ENCODE measurements at regions not wholly inside any gene's neighbourhood (a gene's known extent, or its start where the extent isn't known, plus 50 kb on each side); places are given as distances from the start of the nearest gene placed in this dataset.

GRCh38 chr1:192418552-192419285 lies 101.9 kb downstream of the RGS21 start:
- Histone ChIP-seq H3K36me3 (no peaks in the 10 kb centered on the region), H3K9me3 (no peaks in the 10 kb centered on the region), H3K27ac (no peak overlapping the region), H3K4me1 (peaks cover 0 to 3% (median 0%) of the 10 kb centered on the region in 3 donors), H3K4me3 (no peak overlapping the region), H3K27me3 (no peaks in the 10 kb centered on the region)
- intact Hi-C loops (cut with DNase I), result no loop called here
- 95 to 96% methylated on average over 1 of the region's 1 CpG for WGBS, 2 donors
- ATAC-seq (no peak), DNase-seq (no peak), FAIRE-seq (no peak)
- no peak for TF ChIP-seq CTCF (IDR thresholded peaks at IDR 0.05)

GRCh38 chr1:192430644-192431043 lies 113.9 kb downstream of the RGS21 start:
- no peaks in the 10 kb centered on the region for H3K27me3 ChIP-seq
- no peak for ATAC-seq
- TF ChIP-seq CTCF (IDR thresholded peaks at IDR 0.05), result no peak
- no peak overlapping the region for H3K4me3 ChIP-seq
- no peaks in the 10 kb centered on the region for H3K4me1 ChIP-seq
- no peaks in the 10 kb centered on the region for H3K9me3 ChIP-seq
- no peak overlapping the region for H3K27ac ChIP-seq
- DNase-seq, result no peak
- WGBS, 2 donors, result 54 to 56% methylated on average over 3 of the region's 3 CpGs
- FAIRE-seq, result no peak
- no peaks in the 10 kb centered on the region for H3K36me3 ChIP-seq
- intact Hi-C loops (cut with DNase I), result no loop called here

- no peak overlapping the region for H3K27ac ChIP-seq
- intact Hi-C loops (cut with DNase I), result no loop called here
- FAIRE-seq (no peak), DNase-seq (no peak), ATAC-seq (no peak)
- H3K36me3 ChIP-seq, result no peaks in the 10 kb centered on the region
- WGBS, 2 donors, result 68 to 74% methylated on average over 4 of the region's 4 CpGs
- no peak overlapping the region for H3K4me3 ChIP-seq
- H3K27me3 ChIP-seq, result no peaks in the 10 kb centered on the region
- TF ChIP-seq CTCF (IDR thresholded peaks at IDR 0.05), result no peak
- no peaks in the 10 kb centered on the region for H3K9me3 ChIP-seq
- H3K4me1 ChIP-seq, result no peaks in the 10 kb centered on the region
These were observed 118.9 kb downstream of the RGS21 start for GRCh38 chr1:192435704-192436103.

GRCh38 chr1:192436441-192437078 lies 119.8 kb downstream of the RGS21 start:
- Histone ChIP-seq H3K4me3 (no peak overlapping the region), H3K9me3 (no peaks in the 10 kb centered on the region), H3K27ac (no peak overlapping the region), H3K36me3 (no peaks in the 10 kb centered on the region), H3K4me1 (no peaks in the 10 kb centered on the region), H3K27me3 (no peaks in the 10 kb centered on the region)
- TF ChIP-seq CTCF (IDR thresholded peaks at IDR 0.05), result no peak
- DNase-seq (no peak), FAIRE-seq (no peak), ATAC-seq (no peak)
- intact Hi-C loops (cut with DNase I), result no loop called here
- WGBS, 2 donors, result 59 to 70% methylated on average over 8 of the region's 8 CpGs

- Histone ChIP-seq H3K36me3 (no peaks in the 10 kb centered on the region), H3K4me1 (no peaks in the 10 kb centered on the region), H3K4me3 (no peak overlapping the region), H3K27me3 (no peaks in the 10 kb centered on the region), H3K27ac (no peak overlapping the region), H3K9me3 (no peaks in the 10 kb centered on the region)
- FAIRE-seq (no peak), DNase-seq (no peak), ATAC-seq (no peak)
- TF ChIP-seq CTCF (IDR thresholded peaks at IDR 0.05), result no peak
- 53 to 58% methylated on average over 3 of the region's 3 CpGs for WGBS, 2 donors
- intact Hi-C loops (cut with DNase I), result no loop called here
These were observed 121.9 kb downstream of the RGS21 start for GRCh38 chr1:192438737-192439136.
